HG03045 (cell line): ENCODE measurements at regions not wholly inside any gene's neighbourhood (a gene's known extent, or its start where the extent isn't known, plus 50 kb on each side); places are given as distances from the start of the nearest gene placed in this dataset.
A peak's percentile ranks its signal among the peaks of the same experiment; 100 is the strongest.

Experiments used
- ATAC-seq: cut with Tn5 transposase; IDR thresholded peaks from one replicate; pipeline ENCODE4 v1.9.1; 2021; ENCODE audit warnings: mild to moderate bottlenecking, moderate library complexity; ENCODE audit not compliant: unreplicated experiment

- peak; percentile 42 for ATAC-seq
Measured at GRCh38 chr14:32254952-32255679, 52.0 kb upstream of the RNU6-8 start.

GRCh38 chr14:32255789-32256188 lies 52.7 kb upstream of the RNU6-8 start:
- no peak for ATAC-seq

- ATAC-seq: no peak
Measured at GRCh38 chr14:32256576-32256975, 53.5 kb upstream of the RNU6-8 start.

- ATAC-seq: no peak
Measured at GRCh38 chr14:32258336-32258993, 55.4 kb upstream of the RNU6-8 start.

- ATAC-seq: peak; percentile 89
Measured at GRCh38 chr14:32259368-32260013, 56.4 kb upstream of the RNU6-8 start.

GRCh38 chr14:32263939-32264567 lies 61.0 kb upstream of the RNU6-8 start:
- ATAC-seq: no peak

- no peak for ATAC-seq
Measured at GRCh38 chr14:32265584-32265983, 62.5 kb upstream of the RNU6-8 start.

- ATAC-seq: no peak
Measured at GRCh38 chr14:32277998-32278397, 51.1 kb upstream of the AKAP6 start.
